CD4-positive, alpha-beta T cell treated with Interleukin-10 for 1 hour (primary cell): ENCODE measurements at regions not wholly inside any gene's neighbourhood (a gene's known extent, or its start where the extent isn't known, plus 50 kb on each side); places are given as distances from the start of the nearest gene placed in this dataset.
"Not testable (repeated sequence)": the region's sequence is repeated elsewhere in the genome, so short reads cannot be mapped to it uniquely, and the experiment has no call there.

Experiments used
- DNase-seq: peaks from one replicate; pipeline ENCODE4 v3.0.0-alpha.2; 2020

GRCh38 chr10:47619300-47620012 is 96.0 kb upstream of the AGAP9 start:
- not testable (repeated sequence) for DNase-seq

GRCh38 chr10:47609311-47609710 is 85.9 kb upstream of the AGAP9 start:
- DNase-seq: not testable (repeated sequence)

GRCh38 chr10:47605791-47606773 is 82.6 kb upstream of the AGAP9 start:
- not testable (repeated sequence) for DNase-seq

DNA sequence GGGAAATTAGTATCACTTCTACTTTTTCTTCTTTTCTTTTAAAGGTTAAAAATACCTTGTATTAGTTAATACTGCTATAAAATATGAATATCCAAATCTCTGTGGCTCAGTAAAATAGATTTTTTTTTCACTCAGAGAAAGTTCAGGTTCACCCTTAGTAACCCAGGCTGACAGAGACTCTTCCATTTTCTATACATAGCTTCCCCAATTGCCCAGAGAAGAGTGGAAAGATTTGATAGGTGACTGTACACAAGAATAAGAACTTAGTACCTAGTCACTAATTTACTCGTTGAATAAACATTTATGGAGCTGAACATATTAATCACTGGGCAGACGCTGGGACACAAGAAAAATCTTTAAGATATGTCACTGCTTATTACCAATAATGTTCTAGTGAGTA is 77.2 kb upstream of the AGAP9 start:
- not testable (repeated sequence) for DNase-seq

GRCh38 chr10:47600127-47600526 is 76.7 kb upstream of the AGAP9 start:
- DNase-seq: not testable (repeated sequence)

GRCh38 chr10:47599657-47600056 is 76.2 kb upstream of the AGAP9 start:
- not testable (repeated sequence) for DNase-seq

DNA sequence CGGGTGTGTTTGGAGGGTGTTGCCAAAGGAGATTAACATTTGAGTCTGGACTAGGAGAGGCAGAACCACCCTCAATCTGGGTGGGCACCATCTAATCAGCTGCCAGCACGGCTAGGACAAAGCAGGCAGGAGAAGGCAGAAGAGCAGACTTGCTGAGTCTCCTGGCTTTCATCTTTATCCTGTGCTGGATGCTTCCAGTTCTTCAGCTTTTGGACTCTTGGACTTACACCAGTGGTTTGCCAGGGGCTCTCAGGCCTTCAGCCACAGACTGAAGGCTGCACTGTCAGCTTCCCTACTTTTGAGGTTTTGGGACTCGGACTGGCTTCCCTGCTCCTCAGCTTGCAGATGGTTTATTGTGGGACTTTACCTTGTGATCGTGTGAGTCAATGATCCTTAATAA is 70.4 kb upstream of the AGAP9 start:
- not testable (repeated sequence) for DNase-seq

GRCh38 chr10:47593129-47593528 is 69.7 kb upstream of the AGAP9 start:
- DNase-seq: not testable (repeated sequence)

GRCh38 chr10:47590956-47591355 is 67.5 kb upstream of the AGAP9 start:
- not testable (repeated sequence) for DNase-seq

DNA sequence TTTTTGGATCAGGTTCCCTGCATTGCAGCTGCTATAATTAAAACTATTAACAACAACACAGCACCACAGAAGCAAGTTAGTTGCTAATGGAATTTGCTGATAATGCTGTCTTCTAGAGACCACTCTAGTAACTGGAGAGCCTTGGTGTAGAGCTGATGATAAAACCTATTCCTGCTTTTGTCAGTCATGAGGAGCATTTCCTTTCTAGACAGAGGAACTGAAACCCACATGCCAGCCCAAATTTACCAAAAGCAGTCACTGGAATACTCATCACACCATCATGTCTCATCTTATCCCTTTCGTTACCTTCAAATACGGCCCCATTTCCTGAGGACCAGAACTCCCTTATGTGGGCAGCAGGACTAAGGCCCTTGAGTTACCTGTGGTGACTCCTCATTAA is 67.1 kb upstream of the AGAP9 start:
- not testable (repeated sequence) for DNase-seq

DNA sequence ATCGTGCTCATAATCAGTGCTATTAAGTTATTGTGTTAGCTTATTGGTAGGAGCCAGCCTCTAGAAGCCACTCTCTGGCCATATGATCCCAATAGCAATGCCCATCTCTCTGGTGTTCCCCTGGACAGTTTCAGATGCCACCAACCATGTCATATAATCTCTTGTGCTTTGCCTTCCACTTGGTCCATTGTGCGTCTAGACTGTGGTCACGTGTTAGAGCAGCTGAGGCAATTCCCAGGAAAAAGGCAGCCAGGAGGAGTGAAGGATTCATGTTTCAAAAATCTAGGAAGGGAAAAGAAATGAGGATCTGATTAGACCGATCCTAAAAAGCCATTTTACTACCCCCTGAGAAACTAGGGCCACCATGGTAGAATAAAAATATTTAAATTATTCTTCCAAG is 58.6 kb upstream of the AGAP9 start:
- not testable (repeated sequence) for DNase-seq

- DNase-seq: not testable (repeated sequence)
Observed at GRCh38 chr10:47580063-47580462, 56.6 kb upstream of the AGAP9 start.

DNA sequence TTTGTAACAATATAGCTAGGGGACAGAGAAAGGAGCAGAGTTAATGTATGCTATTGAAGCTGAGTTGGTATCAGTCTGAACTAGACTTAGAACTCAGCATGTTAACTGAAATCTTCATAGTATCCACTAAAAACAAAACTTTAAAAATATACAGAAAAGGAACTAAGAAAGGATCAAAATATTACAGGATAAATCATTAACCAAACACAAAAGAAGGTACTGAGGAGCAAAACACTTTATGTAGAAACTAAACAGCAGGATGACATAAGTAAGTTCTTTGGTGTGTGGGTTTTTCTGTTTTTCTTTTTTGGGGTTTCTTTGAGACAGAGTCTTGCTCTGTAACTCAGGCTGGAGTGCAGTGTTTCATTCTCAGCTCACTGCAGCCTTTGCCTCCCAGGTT is 55.1 kb upstream of the AGAP9 start:
- not testable (repeated sequence) for DNase-seq
